Esophagus squamous epithelium (tissue), 4 donors: ENCODE measurements at regions not wholly inside any gene's neighbourhood (a gene's known extent, or its start where the extent isn't known, plus 50 kb on each side); places are given as distances from the start of the nearest gene placed in this dataset.

Experiments used
- CTCF ChIP-seq, 6 experiments: fragments of 450-650 bp in 4 of 6; fragments of 200-600 bp in 2 of 6; sonication (generic) in 2 of 6; IDR thresholded peaks; one replicate each; pipeline ENCODE4 v1.5.1; 2016 to 2019; ENCODE audit warnings: antibody characterized with exemption in 6 of 6, mild to moderate bottlenecking in 4 of 6, moderate library complexity in 4 of 6
- POLR2A ChIP-seq, 4 donors: fragments of 450-650 bp; IDR thresholded peaks; one replicate each; pipeline ENCODE4 v1.6.1; 2017; ENCODE audit warnings: antibody characterized with exemption in 4 of 4, mild to moderate bottlenecking in 4 of 4, moderate library complexity in 3 of 4

DNA sequence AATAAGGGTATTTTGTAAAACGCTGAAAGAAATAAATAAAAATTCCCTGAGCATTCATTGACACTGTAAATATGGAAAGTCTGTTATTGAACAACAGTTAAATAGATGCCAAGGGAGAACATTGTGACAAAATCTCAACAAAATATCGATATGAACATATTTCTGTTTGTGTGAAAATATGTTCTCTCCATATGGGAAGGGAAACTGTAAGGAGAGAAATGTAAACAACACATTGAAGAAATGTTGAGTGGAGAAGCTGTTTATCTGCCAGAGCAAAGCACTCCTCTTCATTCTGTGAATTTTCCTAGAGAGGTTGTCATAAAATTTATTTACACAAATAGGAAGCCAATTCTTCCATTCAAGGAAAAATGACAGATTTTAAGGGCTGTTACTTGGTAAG, 57.1 kb upstream of the EOMES start:
- TF ChIP-seq CTCF (IDR thresholded peaks at IDR 0.05) (no peak), POLR2A (IDR thresholded peaks at IDR 0.05) (no peak)
